ENCODE measurements at regions not wholly inside any gene's neighbourhood (a gene's known extent, or its start where the extent isn't known, plus 50 kb on each side); places are given as distances from the start of the nearest gene placed in this dataset.
A peak's percentile ranks its signal among the peaks of the same experiment; 100 is the strongest.

DNA sequence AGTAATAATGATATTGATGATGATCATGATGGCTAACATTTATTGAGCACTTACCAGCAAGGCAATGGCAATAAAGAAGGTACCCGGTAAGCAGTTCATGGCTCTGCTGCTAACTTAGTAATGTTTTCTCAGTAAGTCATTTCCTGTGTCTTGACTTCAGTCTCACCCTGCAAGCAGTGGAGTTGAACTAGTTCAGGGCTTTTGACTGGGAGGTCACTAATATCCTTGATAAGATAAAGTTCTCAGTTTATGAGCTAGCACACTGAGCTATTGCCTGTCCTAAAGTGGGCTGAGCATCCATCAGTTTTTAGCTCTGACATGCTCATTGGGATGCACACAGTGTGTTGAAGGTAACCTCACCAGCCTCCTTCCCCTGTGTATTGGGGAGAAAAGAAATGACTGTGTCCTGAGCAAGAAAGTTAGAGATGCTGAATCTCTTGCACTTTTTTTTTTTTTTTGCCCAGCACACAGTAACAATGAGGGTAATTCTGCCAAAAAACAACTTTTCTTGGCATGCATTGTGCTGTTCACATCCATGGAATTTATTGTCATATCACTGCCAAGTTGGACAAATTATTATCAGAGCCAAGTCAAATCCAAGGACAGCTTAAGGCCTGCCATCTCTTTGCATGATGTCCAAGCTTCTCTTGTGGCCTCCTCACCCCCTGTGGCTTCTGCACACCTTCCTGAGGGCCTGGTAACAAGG lies 55.5 kb upstream of the GADD45A start:
- TF ChIP-seq SIN3A (IDR thresholded peaks at IDR 0.05; ENCODE audit: borderline replicate concordance, insufficient read depth, low read depth, low read length) (no peak), CTCF (IDR thresholded peaks at IDR 0.05) (0 out of 2 replicates have a peak, but pooled peaks have one; percentile 5), POLR2AphosphoS5 (IDR thresholded peaks at IDR 0.05; ENCODE audit: low read depth, low read length) (no peak), REST (IDR thresholded peaks at IDR 0.05; ENCODE audit: insufficient read depth in 1 of 2, low read depth in 2 of 2, low read length in 1 of 2) (no peak)
